Body of pancreas (tissue), 4 donors: ENCODE measurements at regions not wholly inside any gene's neighbourhood (a gene's known extent, or its start where the extent isn't known, plus 50 kb on each side); places are given as distances from the start of the nearest gene placed in this dataset.
A peak's percentile ranks its signal among the peaks of the same experiment; 100 is the strongest.

Source experiments
- ATAC-seq: fragments of 150-250 bp; one replicate; pipeline ENCODE4 v1.9.1; 2016
- DNase-seq, 4 donors: peaks; one replicate each; pipeline ENCODE4 v3.0.0-alpha.2; 2019
- H3K27ac ChIP-seq, 4 donors: fragments of 200-600 bp; sonication (generic); 1 replicate in 3 of 4; 2 replicates in 1 of 4; pipeline versions ENCODE4 v1.5.1 to v1.6.1; 2016 to 2019; ENCODE audit warnings: mild to moderate bottlenecking in 1 of 4, mixed read lengths in 1 of 4, moderate library complexity in 1 of 4
- H3K27me3 ChIP-seq, 2 donors: fragments of 200-600 bp; sonication (generic); one replicate each; pipeline ENCODE4 v1.6.0; 2016; ENCODE audit warnings: mild to moderate bottlenecking in 1 of 2
- H3K36me3 ChIP-seq, 2 donors: fragments of 200-600 bp; sonication (generic); replicated peaks in 1 of 2; 2 replicates each; pipeline ENCODE4 v1.5.1; 2016; ENCODE audit warnings: low read depth in 2 of 2; ENCODE audit not compliant: insufficient read depth in 1 of 2
- H3K4me1 ChIP-seq: fragments of 200-600 bp; sonication (generic); one replicate; pipeline ENCODE4 v1.6.0; 2016
- H3K4me3 ChIP-seq, 2 donors: fragments of 200-600 bp; sonication (generic); 1 replicate in 1 of 2; 2 replicates in 1 of 2; pipeline ENCODE4 v1.5.1; 2016 to 2019
- H3K9me3 ChIP-seq, 3 donors: fragments of 200-600 bp; sonication (generic); 1 replicate in 2 of 3; 2 replicates in 1 of 3; pipeline ENCODE4 v1.5.1; 2016
- CTCF ChIP-seq, 7 experiments: fragments of 450-650 bp in 4 of 7; fragments of 200-600 bp in 3 of 7; sonication (generic) in 3 of 7; IDR thresholded peaks; one replicate each; pipeline ENCODE4 v1.5.1; 2016 to 2019; ENCODE audit warnings: antibody characterized with exemption in 7 of 7
- POLR2A ChIP-seq, 3 donors: fragments of 450-650 bp; IDR thresholded peaks; one replicate each; pipeline ENCODE4 v1.6.1; 2016; ENCODE audit warnings: antibody characterized with exemption in 3 of 3, mild to moderate bottlenecking in 2 of 3
- WGBS, 2 donors: methylation state at CpG; one replicate each; pipeline ENCODE4 v1.1.5; 2017; 5-methylcytosine and 5-hydroxymethylcytosine counted together
- intact Hi-C: fragments of 100-400 bp; cut with DNase I; formaldehyde crosslinking; loops from one replicate; pipeline ENCODE4 v1.15.1; 2023

DNA sequence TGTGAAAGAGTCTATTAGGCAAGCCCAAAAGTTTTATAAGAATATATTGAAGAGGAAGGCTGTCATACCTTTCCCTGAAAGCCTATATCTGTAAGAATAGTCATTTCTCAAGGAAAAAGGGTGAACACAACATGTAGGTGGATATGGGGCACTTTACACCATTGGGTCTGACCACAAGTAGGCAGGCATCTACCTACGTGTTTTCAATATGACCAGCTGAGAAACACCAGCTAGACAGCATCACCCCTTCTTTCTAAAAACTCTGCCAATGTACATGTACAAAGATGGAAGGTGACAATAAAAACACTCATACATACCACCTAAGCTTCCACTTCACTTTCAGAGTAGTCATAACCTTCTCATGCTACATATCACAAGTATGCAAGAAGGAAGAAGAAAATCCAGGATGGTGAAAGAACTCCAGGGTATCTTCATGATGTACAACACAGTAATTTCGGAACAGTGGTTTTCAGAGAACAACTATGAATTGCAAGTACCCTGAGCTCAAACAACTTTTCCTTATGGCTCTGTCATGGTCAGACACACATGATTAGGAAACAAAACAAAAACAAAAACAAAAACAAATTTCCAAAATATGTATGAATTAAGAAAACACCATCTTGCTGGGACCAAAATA, 98.5 kb upstream of the ADGRL2 start:
- ATAC-seq = no peak
- no peak overlapping the region for H3K27ac ChIP-seq
- TF ChIP-seq CTCF (IDR thresholded peaks at IDR 0.05) (no peak), POLR2A (IDR thresholded peaks at IDR 0.05) (no peak)
- DNase-seq = no peak
- H3K4me3 ChIP-seq = no peak overlapping the region
- no peaks in the 10 kb centered on the region for H3K27me3 ChIP-seq
- H3K4me1 ChIP-seq = peaks cover 13% of the 10 kb centered on the region
- 85 to 90% methylated on average over 2 of the region's 2 CpGs for WGBS, 2 donors
- H3K36me3 ChIP-seq = no peaks in the 10 kb centered on the region
- intact Hi-C loops = no loop called here
- H3K9me3 ChIP-seq = no peaks in the 10 kb centered on the region

DNA sequence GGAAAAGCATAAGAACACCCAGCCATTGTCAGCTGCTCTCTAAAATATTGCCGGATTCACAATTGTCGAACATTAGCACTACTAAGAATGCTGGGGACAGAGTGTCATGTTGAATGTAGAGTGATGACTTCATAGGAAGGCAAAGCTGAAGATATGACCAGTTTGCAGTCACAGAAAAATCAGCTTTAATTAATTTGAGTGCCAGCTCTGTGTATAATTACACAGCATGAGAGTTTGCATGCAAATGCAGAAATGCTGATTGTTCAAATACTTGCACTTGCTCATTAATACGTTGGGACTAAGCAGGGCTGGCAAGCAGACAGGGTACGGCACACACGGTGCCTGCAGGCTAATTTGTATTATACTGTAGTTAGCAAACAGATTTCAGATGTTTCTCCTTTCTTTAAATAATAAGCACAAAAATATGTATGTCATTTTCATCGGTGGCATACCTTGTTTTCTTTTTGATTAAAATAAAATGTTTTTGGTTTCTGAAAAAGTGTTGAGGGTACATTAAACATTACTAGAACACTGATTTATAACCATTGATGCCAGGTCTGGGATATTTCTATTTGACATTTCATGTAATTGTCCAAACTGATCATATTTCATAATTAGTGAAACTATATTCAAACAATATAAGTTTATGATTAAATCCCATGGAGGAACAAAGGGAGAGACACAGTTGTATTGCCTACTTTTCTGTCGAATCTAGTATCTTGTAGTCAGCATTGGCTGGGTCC, 99.8 kb upstream of the ADGRL2 start:
- ATAC-seq = no peak
- Histone ChIP-seq H3K27me3 (no peaks in the 10 kb centered on the region), H3K4me3 (no peak overlapping the region), H3K36me3 (no peaks in the 10 kb centered on the region), H3K9me3 (no peaks in the 10 kb centered on the region), H3K27ac (no peak overlapping the region), H3K4me1 (peaks cover 13% of the 10 kb centered on the region)
- WGBS, 2 donors = 72 to 81% methylated on average over 7 of the region's 7 CpGs
- intact Hi-C loops = no loop called here
- TF ChIP-seq CTCF (IDR thresholded peaks at IDR 0.05) (no peak), POLR2A (IDR thresholded peaks at IDR 0.05) (no peak)
- DNase-seq = no peak

- peaks cover 13% of the 10 kb centered on the region for H3K4me1 ChIP-seq
- TF ChIP-seq POLR2A (IDR thresholded peaks at IDR 0.05) = no peak
- no peak for TF ChIP-seq CTCF (IDR thresholded peaks at IDR 0.05)
- intact Hi-C loops = no loop called here
- no peaks in the 10 kb centered on the region for H3K27me3 ChIP-seq
- no peak overlapping the region for H3K4me3 ChIP-seq
- no peak for DNase-seq
- no peaks in the 10 kb centered on the region for H3K36me3 ChIP-seq
- H3K27ac ChIP-seq = no peak overlapping the region
- no peaks in the 10 kb centered on the region for H3K9me3 ChIP-seq
- WGBS, 2 donors = 40 to 51% methylated on average over 4 of the region's 4 CpGs
- ATAC-seq = peak; percentile 48
Measured at GRCh38 chr1:81699234-81699633, 101.5 kb upstream of the ADGRL2 start.

GRCh38 chr1:81695741-81696140, 105.0 kb upstream of the ADGRL2 start:
- ATAC-seq (no peak), DNase-seq (no peak)
- 67% methylated on average over 3 of the region's 3 CpGs for WGBS, 2 donors
- no peaks in the 10 kb centered on the region for H3K27me3 ChIP-seq
- H3K4me3 ChIP-seq = no peak overlapping the region
- TF ChIP-seq CTCF (IDR thresholded peaks at IDR 0.05) = no peak
- TF ChIP-seq POLR2A (IDR thresholded peaks at IDR 0.05) = no peak
- H3K36me3 ChIP-seq = no peaks in the 10 kb centered on the region
- H3K27ac ChIP-seq = no peak overlapping the region
- no peaks in the 10 kb centered on the region for H3K9me3 ChIP-seq
- intact Hi-C loops = no loop called here
- H3K4me1 ChIP-seq = no peaks in the 10 kb centered on the region

DNA sequence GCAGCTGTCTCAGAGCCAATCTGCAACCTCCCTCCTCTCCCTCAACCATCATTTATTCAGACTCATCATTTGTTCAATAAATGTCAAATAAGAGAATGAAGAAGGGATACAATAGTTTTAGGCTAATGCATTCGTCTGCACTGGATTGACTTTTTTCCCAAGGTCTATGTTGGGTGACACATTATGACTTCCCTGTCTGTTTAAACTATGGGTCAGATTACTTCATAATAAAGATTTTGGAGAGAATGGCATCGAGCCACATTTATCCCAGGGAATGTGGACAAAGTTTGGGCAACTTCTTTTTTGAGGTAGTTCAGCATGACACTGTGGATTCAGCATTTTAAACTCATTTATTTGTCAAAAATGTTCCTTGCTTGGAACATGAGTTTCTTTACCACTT, 107.4 kb upstream of the ADGRL2 start:
- H3K4me3 ChIP-seq = no peak overlapping the region
- no peak overlapping the region for H3K27ac ChIP-seq
- intact Hi-C loops = no loop called here
- no peaks in the 10 kb centered on the region for H3K4me1 ChIP-seq
- H3K27me3 ChIP-seq = no peaks in the 10 kb centered on the region
- DNase-seq (no peak), ATAC-seq (no peak)
- 60 to 74% methylated on average over 2 of the region's 2 CpGs for WGBS, 2 donors
- H3K9me3 ChIP-seq = no peaks in the 10 kb centered on the region
- no peaks in the 10 kb centered on the region for H3K36me3 ChIP-seq
- TF ChIP-seq CTCF (IDR thresholded peaks at IDR 0.05) (no peak), POLR2A (IDR thresholded peaks at IDR 0.05) (no peak)
